AG04450 (cell line): ENCODE measurements at regions not wholly inside any gene's neighbourhood (a gene's known extent, or its start where the extent isn't known, plus 50 kb on each side); places are given as distances from the start of the nearest gene placed in this dataset.

Experiments used
- CTCF ChIA-PET: fragments of 300-600, 350-600 bp; formaldehyde crosslinking; extraction: SDS; loops from one replicate; lab custom pipeline; 2022; ENCODE audit warnings: antibody characterized with exemption, inconsistent platforms; lab: Charles Lee
- POLR2A ChIA-PET: fragments of 350-600 bp; formaldehyde crosslinking; extraction: SDS; loops from one replicate; lab custom pipeline; 2021; ENCODE audit warnings: antibody characterized with exemption, inconsistent platforms; lab: Yijun Ruan, JAX
- DNase-seq: peaks from one replicate; pipeline ENCODE4 v3.0.0-alpha.2; 2011; ENCODE audit warnings: low read depth, low spot score
- H3K27ac ChIP-seq: one replicate; pipeline ENCODE4 v1.5.1; 2012; ENCODE audit warnings: low read depth, low read length, control low read depth
- H3K27me3 ChIP-seq: one replicate; pipeline ENCODE4 v1.6.0; 2012; ENCODE audit warnings: low read length; ENCODE audit not compliant: control insufficient read depth, insufficient read depth
- H3K4me3 ChIP-seq: 2 replicates; pipeline ENCODE4 v1.5.1; 2011; ENCODE audit warnings: mild to moderate bottlenecking, low read depth, low read length, control low read depth
- H3K9me3 ChIP-seq: 2 replicates; pipeline ENCODE4 v1.5.1; 2012; ENCODE audit warnings: low read length; ENCODE audit not compliant: control insufficient read depth, insufficient read depth
- CTCF ChIP-seq: IDR thresholded peaks from 2 replicates; pipeline ENCODE4 v1.5.1; 2011; ENCODE audit warnings: low read depth, low read length, control low read depth, inconsistent platforms

DNA sequence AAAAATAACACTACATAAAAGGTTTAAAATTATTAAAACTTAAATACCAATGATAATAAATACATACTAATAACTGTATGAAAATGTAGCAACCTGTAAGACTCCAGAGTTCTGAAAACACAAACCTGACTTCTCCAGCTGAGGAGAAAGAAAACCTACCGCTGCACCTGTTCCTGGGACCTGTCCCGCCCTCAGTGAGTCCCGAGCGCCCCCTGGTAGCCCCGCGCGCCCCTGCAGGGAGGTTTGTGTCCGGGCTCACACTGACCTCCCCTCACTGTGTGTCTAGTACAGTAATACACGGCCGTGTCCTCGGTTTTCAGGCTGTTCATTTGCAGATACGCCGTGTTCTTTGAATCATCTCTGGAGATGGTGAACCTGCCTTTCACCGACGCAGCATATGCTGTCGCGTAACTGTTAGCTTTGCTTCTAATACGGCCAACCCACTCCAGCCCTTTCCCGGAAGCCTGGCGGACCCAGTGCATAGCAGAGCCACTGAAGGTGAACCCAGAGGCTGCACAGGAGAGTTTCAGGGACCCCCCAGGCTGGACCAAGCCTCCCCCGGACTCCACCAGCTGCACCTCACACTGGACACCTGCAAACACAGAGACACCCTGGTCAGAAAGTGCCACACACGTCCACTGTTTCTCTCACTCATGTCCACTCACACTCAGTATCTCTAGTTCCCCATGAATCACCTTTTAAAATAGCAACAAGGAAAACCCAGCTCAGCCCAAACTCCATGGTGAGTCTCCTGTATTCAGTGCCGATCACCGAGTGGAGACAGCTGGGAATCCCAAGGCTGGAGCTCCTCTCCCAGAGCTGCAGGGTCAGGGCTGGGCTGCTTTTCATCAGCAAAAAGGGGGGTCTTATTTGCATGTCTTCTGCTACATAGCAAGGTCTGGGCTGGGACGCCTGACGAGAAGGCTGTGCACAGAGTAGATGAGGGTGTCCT, 1276.3 kb downstream of the TMEM121 start:
- TF ChIP-seq CTCF, result no peak
- POLR2A ChIA-PET, result no interaction called here
- no peak overlapping the region for H3K4me3 ChIP-seq
- H3K27ac ChIP-seq, result no peak overlapping the region
- peaks cover 16% of the 10 kb centered on the region for H3K9me3 ChIP-seq
- DNase-seq, result no peak
- no peaks in the 10 kb centered on the region for H3K27me3 ChIP-seq
- CTCF ChIA-PET, result no interaction called here

DNA sequence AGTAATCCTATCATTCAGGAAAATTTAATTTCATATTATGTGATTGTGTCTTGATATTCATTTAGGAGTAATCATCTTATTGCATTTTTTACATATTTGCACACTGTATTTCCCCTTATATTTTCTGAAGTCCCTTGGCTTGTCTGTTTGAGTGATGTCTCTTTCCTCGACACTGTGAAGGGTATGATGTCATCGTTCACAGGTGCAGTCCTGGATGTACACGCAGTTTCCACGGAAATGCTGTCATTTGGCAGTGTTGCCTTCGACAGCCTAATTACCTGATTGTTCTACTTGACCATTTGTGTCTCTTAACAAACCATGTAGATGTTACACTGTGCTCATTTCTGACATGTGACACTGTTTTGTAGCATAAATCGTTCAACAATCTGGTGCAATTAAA, 1277.0 kb downstream of the TMEM121 start:
- TF ChIP-seq CTCF, result no peak
- Histone ChIP-seq H3K27ac (no peak overlapping the region), H3K9me3 (peaks cover 16% of the 10 kb centered on the region), H3K27me3 (no peaks in the 10 kb centered on the region), H3K4me3 (no peak overlapping the region)
- POLR2A ChIA-PET, result no interaction called here
- CTCF ChIA-PET, result no interaction called here
- DNase-seq, result no peak

DNA sequence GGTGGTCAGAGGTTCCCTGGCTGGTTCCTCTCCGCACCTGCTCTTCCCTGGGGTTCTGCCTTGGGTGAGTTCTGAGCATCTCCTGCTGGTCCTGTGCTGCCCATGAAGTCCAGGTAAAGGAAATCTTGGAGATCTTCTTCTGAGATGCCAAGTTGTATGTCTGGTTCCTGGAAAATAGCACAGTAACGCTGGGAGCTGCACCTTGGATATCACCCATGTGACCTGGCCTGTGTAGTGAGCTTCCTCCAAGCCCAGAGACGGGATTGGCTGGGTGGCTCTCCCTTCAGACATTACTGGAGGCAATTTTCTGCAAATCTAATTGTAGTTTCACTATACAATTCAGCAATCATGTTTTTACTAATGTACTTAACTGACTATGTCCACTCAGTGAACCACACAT, 1281.1 kb downstream of the TMEM121 start:
- peaks cover 25% of the 10 kb centered on the region for H3K9me3 ChIP-seq
- no peak for TF ChIP-seq CTCF
- no peak overlapping the region for H3K4me3 ChIP-seq
- CTCF ChIA-PET, result no interaction called here
- H3K27ac ChIP-seq, result no peak overlapping the region
- POLR2A ChIA-PET, result no interaction called here
- no peak for DNase-seq
- H3K27me3 ChIP-seq, result no peaks in the 10 kb centered on the region

GRCh38 chr14:106808458-106808857, 1282.1 kb downstream of the TMEM121 start:
- no peak overlapping the region for H3K4me3 ChIP-seq
- no peak overlapping the region for H3K27ac ChIP-seq
- no peak for TF ChIP-seq CTCF
- H3K9me3 ChIP-seq, result peaks cover 28% of the 10 kb centered on the region
- no peaks in the 10 kb centered on the region for H3K27me3 ChIP-seq
- no peak for DNase-seq
- CTCF ChIA-PET, result no interaction called here
- POLR2A ChIA-PET, result no interaction called here

DNA sequence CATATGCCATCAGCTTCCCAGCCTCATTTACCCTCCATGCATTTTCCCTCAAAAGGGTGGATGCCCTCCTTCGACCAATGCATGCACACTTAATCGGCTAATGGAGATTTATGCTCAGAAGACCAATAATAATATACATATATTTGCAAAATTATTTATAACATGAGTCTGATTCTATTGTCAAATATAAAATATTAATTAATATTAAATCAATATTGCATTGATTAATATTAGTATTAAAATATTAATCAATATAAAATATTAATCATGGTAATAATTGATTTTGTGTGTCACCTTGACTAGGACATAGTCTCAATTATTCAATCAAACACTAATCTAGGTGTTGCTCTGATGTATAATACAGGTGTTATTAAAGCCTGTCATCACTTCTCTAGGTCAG, 1282.5 kb downstream of the TMEM121 start:
- no peaks in the 10 kb centered on the region for H3K27me3 ChIP-seq
- H3K27ac ChIP-seq, result no peak overlapping the region
- peaks cover 30% of the 10 kb centered on the region for H3K9me3 ChIP-seq
- CTCF ChIA-PET, result no interaction called here
- no peak for TF ChIP-seq CTCF
- H3K4me3 ChIP-seq, result no peak overlapping the region
- POLR2A ChIA-PET, result no interaction called here
- DNase-seq, result no peak
